OCI-LY7 (cell line): ENCODE measurements at regions not wholly inside any gene's neighbourhood (a gene's known extent, or its start where the extent isn't known, plus 50 kb on each side); places are given as distances from the start of the nearest gene placed in this dataset.

ENCODE experiments used
- EZH2phosphoT487 ChIP-seq: fragments of 200-600 bp; sonication (generic); IDR thresholded peaks from 2 replicates; pipeline ENCODE4 v1.6.1; 2018; ENCODE audit warnings: low read depth, borderline replicate concordance, mild to moderate bottlenecking, mixed run types, antibody characterized with exemption, low read length, moderate library complexity, mixed read lengths
- TF ChIP-seq, protein P1 (sequence below): fragments of 200-600 bp; sonication (generic); conservative IDR thresholded peaks from 2 replicates; pipeline ENCODE4 v1.5.1; 2014; ENCODE audit warnings: mild to moderate bottlenecking, antibody characterized with exemption, low read length, moderate library complexity, mixed read lengths

DNA sequence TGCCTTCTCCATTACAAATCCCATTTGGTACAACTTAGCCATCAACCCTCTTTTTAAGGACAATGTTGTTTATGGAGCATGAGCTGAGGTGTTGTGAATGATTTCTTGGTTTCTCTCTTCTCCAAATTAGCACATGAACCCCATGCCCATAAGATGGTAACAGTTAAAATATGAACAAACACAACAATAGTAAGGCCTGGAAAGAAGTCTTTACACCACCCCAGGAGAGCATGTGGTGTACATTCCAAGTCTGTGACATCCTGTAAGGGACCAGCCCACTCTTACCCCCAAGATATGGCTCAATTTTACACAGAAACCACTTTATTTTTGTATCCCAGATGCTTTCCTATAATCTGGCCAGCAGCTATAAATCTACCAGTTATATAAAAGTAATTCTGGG lies 226.1 kb downstream of the COX18 start:
- TF ChIP-seq, protein P1, sequence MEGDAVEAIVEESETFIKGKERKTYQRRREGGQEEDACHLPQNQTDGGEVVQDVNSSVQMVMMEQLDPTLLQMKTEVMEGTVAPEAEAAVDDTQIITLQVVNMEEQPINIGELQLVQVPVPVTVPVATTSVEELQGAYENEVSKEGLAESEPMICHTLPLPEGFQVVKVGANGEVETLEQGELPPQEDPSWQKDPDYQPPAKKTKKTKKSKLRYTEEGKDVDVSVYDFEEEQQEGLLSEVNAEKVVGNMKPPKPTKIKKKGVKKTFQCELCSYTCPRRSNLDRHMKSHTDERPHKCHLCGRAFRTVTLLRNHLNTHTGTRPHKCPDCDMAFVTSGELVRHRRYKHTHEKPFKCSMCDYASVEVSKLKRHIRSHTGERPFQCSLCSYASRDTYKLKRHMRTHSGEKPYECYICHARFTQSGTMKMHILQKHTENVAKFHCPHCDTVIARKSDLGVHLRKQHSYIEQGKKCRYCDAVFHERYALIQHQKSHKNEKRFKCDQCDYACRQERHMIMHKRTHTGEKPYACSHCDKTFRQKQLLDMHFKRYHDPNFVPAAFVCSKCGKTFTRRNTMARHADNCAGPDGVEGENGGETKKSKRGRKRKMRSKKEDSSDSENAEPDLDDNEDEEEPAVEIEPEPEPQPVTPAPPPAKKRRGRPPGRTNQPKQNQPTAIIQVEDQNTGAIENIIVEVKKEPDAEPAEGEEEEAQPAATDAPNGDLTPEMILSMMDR: no peak
- no peak for TF ChIP-seq EZH2phosphoT487
